Upper lobe of left lung (tissue), 4 donors: ENCODE measurements at regions not wholly inside any gene's neighbourhood (a gene's known extent, or its start where the extent isn't known, plus 50 kb on each side); places are given as distances from the start of the nearest gene placed in this dataset.

ENCODE experiments used
- CTCF ChIP-seq, 6 experiments: fragments of 450-650 bp in 4 of 6; fragments of 200-600 bp in 2 of 6; sonication (generic) in 2 of 6; IDR thresholded peaks; one replicate each; pipeline ENCODE4 v1.5.1; 2016 to 2019; ENCODE audit warnings: antibody characterized with exemption in 6 of 6
- POLR2A ChIP-seq, 4 donors: fragments of 450-650 bp; IDR thresholded peaks; one replicate each; pipeline ENCODE4 v1.5.1; 2016 to 2017; ENCODE audit warnings: antibody characterized with exemption in 4 of 4, mild to moderate bottlenecking in 2 of 4
- POLR2AphosphoS5 ChIP-seq, 2 donors: sonication (generic); formaldehyde crosslinking; IDR thresholded peaks; one replicate each; pipeline ENCODE4 v1.5.1; 2017; ENCODE audit warnings: antibody characterized with exemption in 2 of 2

DNA sequence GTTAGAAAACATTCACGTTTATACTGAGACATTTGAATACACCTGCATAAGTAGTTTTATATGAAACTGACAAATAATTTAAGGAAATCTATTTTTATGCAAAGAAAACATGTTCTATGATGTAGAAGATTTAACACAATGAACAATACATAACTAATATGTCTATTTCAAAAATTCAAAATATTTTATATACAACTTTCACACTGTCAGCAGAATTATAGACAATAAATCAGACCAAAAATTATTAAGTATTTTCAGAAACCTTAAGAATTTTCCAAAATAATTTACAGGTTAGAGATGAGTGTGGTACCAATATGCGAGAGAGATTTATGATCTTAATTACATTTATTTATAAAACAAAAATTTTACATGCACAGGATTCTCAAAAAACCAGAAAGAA lies 1561.0 kb upstream of the ZEB2 start:
- TF ChIP-seq CTCF (IDR thresholded peaks at IDR 0.05) (no peak), POLR2AphosphoS5 (IDR thresholded peaks at IDR 0.05) (no peak), POLR2A (IDR thresholded peaks at IDR 0.05) (no peak)
